Trophoblast cell (in vitro differentiated cells and primary cell): ENCODE measurements at regions not wholly inside any gene's neighbourhood (a gene's known extent, or its start where the extent isn't known, plus 50 kb on each side); places are given as distances from the start of the nearest gene placed in this dataset.

Experiments
- DNase-seq, 2 donors: peaks; one replicate each; pipeline ENCODE4 v3.0.0-alpha.2; 2016
- H2AFZ ChIP-seq: 2 replicates; pipeline ENCODE4 v1.6.1; 2013; ENCODE audit warnings: low read length, moderate library complexity, mild to moderate bottlenecking; ENCODE audit not compliant: insufficient read depth, poor library complexity
- H2AK5ac ChIP-seq: 2 replicates; pipeline ENCODE4 v1.6.1; 2013; ENCODE audit warnings: mild to moderate bottlenecking, low read length
- H2BK120ac ChIP-seq: 2 replicates; pipeline ENCODE4 v1.6.1; 2013; ENCODE audit warnings: low read length, mild to moderate bottlenecking, moderate library complexity; ENCODE audit not compliant: insufficient read depth, poor library complexity
- H2BK12ac ChIP-seq: 2 replicates; pipeline ENCODE4 v1.6.1; 2013; ENCODE audit warnings: mild to moderate bottlenecking, low read length, moderate library complexity
- H2BK5ac ChIP-seq: 2 replicates; pipeline ENCODE4 v1.6.1; 2013; ENCODE audit warnings: low read length, low read depth, moderate library complexity, mild to moderate bottlenecking; ENCODE audit not compliant: poor library complexity
- H3K14ac ChIP-seq: 2 replicates; pipeline ENCODE4 v1.6.1; 2013; ENCODE audit warnings: mild to moderate bottlenecking, low read length
- H3K18ac ChIP-seq: 2 replicates; pipeline ENCODE4 v1.6.1; 2013; ENCODE audit warnings: mild to moderate bottlenecking, low read length
- H3K23ac ChIP-seq: 2 replicates; pipeline ENCODE4 v1.6.1; 2013; ENCODE audit warnings: low read length
- H3K27ac ChIP-seq: 2 replicates; pipeline ENCODE4 v1.5.1; 2013; ENCODE audit warnings: low read depth, mild to moderate bottlenecking, inconsistent platforms, low read length, moderate library complexity
- H3K27me3 ChIP-seq: 2 replicates; pipeline ENCODE4 v1.6.1; 2013; ENCODE audit warnings: inconsistent platforms, mild to moderate bottlenecking, low read length, moderate library complexity; ENCODE audit not compliant: insufficient read depth
- H3K36me3 ChIP-seq, 2 experiments: 1 replicate in 1 of 2; 2 replicates in 1 of 2; pipeline ENCODE4 v1.6.1; 2013; ENCODE audit warnings: low read length in 2 of 2, mild to moderate bottlenecking in 2 of 2, moderate library complexity in 1 of 2; ENCODE audit not compliant: insufficient read depth in 2 of 2, control insufficient read depth in 1 of 2
- H3K4ac ChIP-seq: 2 replicates; pipeline ENCODE4 v1.6.1; 2013; ENCODE audit warnings: low read depth, mild to moderate bottlenecking, low read length, moderate library complexity
- H3K4me1 ChIP-seq, 2 experiments: 1 replicate in 1 of 2; 2 replicates in 1 of 2; pipeline ENCODE4 v1.6.1; 2013; ENCODE audit warnings: low read length in 2 of 2, mild to moderate bottlenecking in 2 of 2, moderate library complexity in 1 of 2; ENCODE audit not compliant: insufficient read depth in 2 of 2, control insufficient read depth in 1 of 2
- H3K4me2 ChIP-seq: 2 replicates; pipeline ENCODE4 v1.6.1; 2013; ENCODE audit warnings: inconsistent platforms, mild to moderate bottlenecking, low read length, moderate library complexity
- H3K4me3 ChIP-seq: 2 replicates; pipeline ENCODE4 v1.5.1; 2013; ENCODE audit warnings: mild to moderate bottlenecking, low read depth, low read length, inconsistent platforms
- H3K79me1 ChIP-seq: one replicate; pipeline ENCODE4 v1.6.1; 2013; ENCODE audit warnings: low read length
- H3K79me2 ChIP-seq: 2 replicates; pipeline ENCODE4 v1.6.1; 2013; ENCODE audit warnings: low read length, mild to moderate bottlenecking; ENCODE audit not compliant: control insufficient read depth, insufficient read depth, poor library complexity
- H3K9ac ChIP-seq: 2 replicates; pipeline ENCODE4 v1.6.1; 2013; ENCODE audit warnings: mild to moderate bottlenecking, low read length
- H3K9me3 ChIP-seq: 2 replicates; pipeline ENCODE4 v1.6.1; 2013; ENCODE audit warnings: low read depth, mild to moderate bottlenecking, control low read depth, inconsistent platforms, low read length; ENCODE audit not compliant: insufficient read depth
- H4K12ac ChIP-seq: 2 replicates; pipeline ENCODE4 v1.6.1; 2013; ENCODE audit warnings: low read depth, mild to moderate bottlenecking, low read length, moderate library complexity
- H4K8ac ChIP-seq: 2 replicates; pipeline ENCODE4 v1.6.1; 2013; ENCODE audit warnings: low read depth, mild to moderate bottlenecking, low read length, moderate library complexity
- H4K91ac ChIP-seq: one replicate; pipeline ENCODE4 v1.6.1; 2013; ENCODE audit warnings: low read depth, mild to moderate bottlenecking, low read length, moderate library complexity
- WGBS: extraction: QIAGEN DNeasy Blood & Tissue Kit; methylation state at CpG from one replicate; pipeline ENCODE4 v1.1.7; 2013; ENCODE audit warnings: missing lambda C conversion rate; ENCODE audit not compliant: insufficient read length, insufficient coverage; ENCODE audit errors: extremely low coverage; 5-methylcytosine and 5-hydroxymethylcytosine counted together

GRCh38 chr10:30749385-30749784 is 119.8 kb upstream of the LYZL2 start:
- Histone ChIP-seq H3K79me2 (no peaks in the 10 kb centered on the region), H3K4me2 (no peak overlapping the region), H3K27me3 (no peaks in the 10 kb centered on the region), H3K14ac (no peak overlapping the region), H3K36me3 (no peaks in the 10 kb centered on the region), H2BK120ac (no peak overlapping the region), H3K9me3 (peaks cover 2% of the 10 kb centered on the region), H3K18ac (no peak overlapping the region), H2AK5ac (no peak overlapping the region), H4K91ac (no peak overlapping the region), H3K4me3 (no peak overlapping the region), H3K79me1 (no peaks in the 10 kb centered on the region), H3K4ac (no peak overlapping the region), H3K4me1 (no peaks in the 10 kb centered on the region), H4K12ac (no peak overlapping the region), H2BK12ac (no peak overlapping the region), H2BK5ac (no peak overlapping the region), H2AFZ (no peak overlapping the region), H3K23ac (no peak overlapping the region), H4K8ac (no peak overlapping the region), H3K9ac (no peak overlapping the region), H3K27ac (no peak overlapping the region)
- no peak for DNase-seq
- WGBS: no CpG with 5 or more reads among the region's 8 CpGs

GRCh38 chr10:30748152-30748973 is 118.8 kb upstream of the LYZL2 start:
- no peak overlapping the region for H3K4me3 ChIP-seq
- H2AFZ ChIP-seq: no peak overlapping the region
- H3K27me3 ChIP-seq: no peaks in the 10 kb centered on the region
- no peak overlapping the region for H3K23ac ChIP-seq
- no peak overlapping the region for H2AK5ac ChIP-seq
- no peaks in the 10 kb centered on the region for H3K79me1 ChIP-seq
- H2BK5ac ChIP-seq: no peak overlapping the region
- DNase-seq: no peak
- no peak overlapping the region for H2BK120ac ChIP-seq
- H2BK12ac ChIP-seq: no peak overlapping the region
- H3K4me2 ChIP-seq: no peak overlapping the region
- H3K18ac ChIP-seq: no peak overlapping the region
- H3K36me3 ChIP-seq: no peaks in the 10 kb centered on the region
- no peak overlapping the region for H4K8ac ChIP-seq
- no peak overlapping the region for H4K12ac ChIP-seq
- H3K79me2 ChIP-seq: no peaks in the 10 kb centered on the region
- H3K14ac ChIP-seq: peak overlapping the region; percentile 12
- no peak overlapping the region for H3K27ac ChIP-seq
- peaks cover 6% of the 10 kb centered on the region for H3K9me3 ChIP-seq
- WGBS: no CpG with 5 or more reads among the region's 7 CpGs
- no peaks in the 10 kb centered on the region for H3K4me1 ChIP-seq
- no peak overlapping the region for H3K4ac ChIP-seq
- H4K91ac ChIP-seq: no peak overlapping the region
- H3K9ac ChIP-seq: no peak overlapping the region

GRCh38 chr10:30747633-30748032 is 118.1 kb upstream of the LYZL2 start:
- Histone ChIP-seq H3K4ac (no peak overlapping the region), H2AFZ (no peak overlapping the region), H2BK5ac (no peak overlapping the region), H3K4me3 (no peak overlapping the region), H3K79me1 (no peaks in the 10 kb centered on the region), H3K18ac (no peak overlapping the region), H4K91ac (no peak overlapping the region), H3K23ac (no peak overlapping the region), H3K9me3 (peaks cover 6% of the 10 kb centered on the region), H2BK12ac (no peak overlapping the region), H3K4me2 (no peak overlapping the region), H3K79me2 (no peaks in the 10 kb centered on the region), H3K9ac (no peak overlapping the region), H4K12ac (no peak overlapping the region), H3K36me3 (no peaks in the 10 kb centered on the region), H2AK5ac (no peak overlapping the region), H3K4me1 (no peaks in the 10 kb centered on the region), H4K8ac (no peak overlapping the region), H3K14ac (no peak overlapping the region), H3K27me3 (no peaks in the 10 kb centered on the region), H3K27ac (no peak overlapping the region), H2BK120ac (no peak overlapping the region)
- WGBS: no CpG with 5 or more reads among the region's 9 CpGs
- DNase-seq: no peak

GRCh38 chr10:30745953-30746352 is 116.4 kb upstream of the LYZL2 start:
- no peaks in the 10 kb centered on the region for H3K36me3 ChIP-seq
- H3K18ac ChIP-seq: no peak overlapping the region
- H3K79me1 ChIP-seq: no peaks in the 10 kb centered on the region
- peaks cover 6% of the 10 kb centered on the region for H3K9me3 ChIP-seq
- no peak overlapping the region for H4K91ac ChIP-seq
- no peak for DNase-seq
- H4K12ac ChIP-seq: no peak overlapping the region
- no peak overlapping the region for H3K4ac ChIP-seq
- H4K8ac ChIP-seq: no peak overlapping the region
- no peaks in the 10 kb centered on the region for H3K79me2 ChIP-seq
- H2BK5ac ChIP-seq: no peak overlapping the region
- H3K9ac ChIP-seq: no peak overlapping the region
- no CpG with 5 or more reads among the region's 5 CpGs for WGBS
- no peak overlapping the region for H3K14ac ChIP-seq
- H2AK5ac ChIP-seq: no peak overlapping the region
- H3K27ac ChIP-seq: no peak overlapping the region
- H3K4me2 ChIP-seq: no peak overlapping the region
- no peak overlapping the region for H3K4me3 ChIP-seq
- no peak overlapping the region for H2BK12ac ChIP-seq
- H3K27me3 ChIP-seq: no peaks in the 10 kb centered on the region
- no peak overlapping the region for H2BK120ac ChIP-seq
- H3K4me1 ChIP-seq: no peaks in the 10 kb centered on the region
- H3K23ac ChIP-seq: no peak overlapping the region
- no peak overlapping the region for H2AFZ ChIP-seq
